ACC112 (cell line): ENCODE measurements at regions not wholly inside any gene's neighbourhood (a gene's known extent, or its start where the extent isn't known, plus 50 kb on each side); places are given as distances from the start of the nearest gene placed in this dataset.

ENCODE experiments used
- H2AFZ ChIP-seq: fragments of 200-600 bp; sonication (generic); one replicate; pipeline ENCODE4 v1.6.0; 2017; ENCODE audit warnings: antibody characterized with exemption, low read length; ENCODE audit not compliant: unreplicated experiment
- H3K27ac ChIP-seq: fragments of 200-600 bp; sonication (generic); 2 replicates; pipeline ENCODE4 v1.5.1; 2014; ENCODE audit warnings: low read depth, mild to moderate bottlenecking, antibody characterized with exemption, low read length, moderate library complexity
- H3K27me3 ChIP-seq: fragments of 200-600 bp; sonication (generic); 2 replicates; pipeline ENCODE4 v1.6.1; 2014; ENCODE audit warnings: mild to moderate bottlenecking, antibody characterized with exemption, low read length, moderate library complexity, mixed read lengths; ENCODE audit not compliant: insufficient read depth
- H3K36me3 ChIP-seq: fragments of 200-600 bp; sonication (generic); 2 replicates; pipeline ENCODE4 v1.6.1; 2016; ENCODE audit warnings: mild to moderate bottlenecking, antibody characterized with exemption, low read length, moderate library complexity, mixed read lengths; ENCODE audit not compliant: insufficient read depth
- H3K4me1 ChIP-seq: fragments of 200-600 bp; sonication (generic); one replicate; pipeline ENCODE4 v1.6.1; 2016; ENCODE audit warnings: low read length, mixed read lengths; ENCODE audit not compliant: insufficient read depth, unreplicated experiment, control insufficient read depth
- H3K4me3 ChIP-seq: fragments of 200-600 bp; sonication (generic); 2 replicates; pipeline ENCODE4 v1.5.1; 2014; ENCODE audit warnings: mild to moderate bottlenecking, low read depth, low read length
- H3K79me2 ChIP-seq: fragments of 200-600 bp; sonication (generic); one replicate; pipeline ENCODE4 v1.6.0; 2016; ENCODE audit warnings: low read length; ENCODE audit not compliant: control insufficient read depth, unreplicated experiment, insufficient read depth

- H2AFZ ChIP-seq: no peak overlapping the region
- H3K4me3 ChIP-seq: no peak overlapping the region
- H3K4me1 ChIP-seq: no peaks in the 10 kb centered on the region
- H3K27me3 ChIP-seq: no peaks in the 10 kb centered on the region
- H3K27ac ChIP-seq: no peak overlapping the region
- no peaks in the 10 kb centered on the region for H3K36me3 ChIP-seq
- no peaks in the 10 kb centered on the region for H3K79me2 ChIP-seq
Measured at GRCh38 chr14:98808494-98809407, 463.2 kb downstream of the BCL11B start.

- H3K4me1 ChIP-seq: no peaks in the 10 kb centered on the region
- no peaks in the 10 kb centered on the region for H3K27me3 ChIP-seq
- H3K79me2 ChIP-seq: no peaks in the 10 kb centered on the region
Measured at GRCh38 chr14:98816195-98816594, 455.8 kb downstream of the BCL11B start.

DNA sequence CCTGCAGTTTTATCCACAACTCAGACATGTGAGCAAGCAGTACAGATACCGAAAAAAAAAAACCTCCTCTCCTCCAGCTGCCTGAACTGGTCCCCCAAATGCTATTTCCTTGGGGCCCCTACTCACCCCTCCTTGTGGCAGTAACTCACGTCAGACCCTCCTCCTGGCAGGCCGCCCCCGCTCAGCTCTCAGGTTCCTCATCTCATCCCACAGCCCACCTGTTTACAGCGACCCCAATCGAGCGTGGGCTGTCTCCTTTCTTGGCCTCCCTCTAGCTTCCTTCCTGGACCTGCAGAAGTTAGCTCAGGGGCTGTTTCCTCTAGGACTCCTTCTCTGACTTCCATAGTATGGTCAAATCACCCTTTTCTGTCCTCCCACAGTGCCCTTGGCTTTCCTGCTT lies 455.3 kb downstream of the BCL11B start:
- Histone ChIP-seq H3K27me3 (no peaks in the 10 kb centered on the region), H3K36me3 (no peaks in the 10 kb centered on the region), H3K27ac (no peak overlapping the region), H3K4me1 (no peaks in the 10 kb centered on the region), H3K79me2 (no peaks in the 10 kb centered on the region), H3K4me3 (no peak overlapping the region), H2AFZ (no peak overlapping the region)

More at GRCh38 chr14:98816195-98816594, 455.8 kb downstream of the BCL11B start:
- H3K36me3 ChIP-seq: no peaks in the 10 kb centered on the region
- no peak overlapping the region for H3K4me3 ChIP-seq
- no peak overlapping the region for H2AFZ ChIP-seq
- no peak overlapping the region for H3K27ac ChIP-seq

- no peak overlapping the region for H3K27ac ChIP-seq
- H2AFZ ChIP-seq: no peak overlapping the region
- no peaks in the 10 kb centered on the region for H3K27me3 ChIP-seq
- no peaks in the 10 kb centered on the region for H3K36me3 ChIP-seq
- no peaks in the 10 kb centered on the region for H3K4me1 ChIP-seq
- no peaks in the 10 kb centered on the region for H3K79me2 ChIP-seq
- H3K4me3 ChIP-seq: no peak overlapping the region
Measured at GRCh38 chr14:98819132-98819866, 452.7 kb downstream of the BCL11B start.

DNA sequence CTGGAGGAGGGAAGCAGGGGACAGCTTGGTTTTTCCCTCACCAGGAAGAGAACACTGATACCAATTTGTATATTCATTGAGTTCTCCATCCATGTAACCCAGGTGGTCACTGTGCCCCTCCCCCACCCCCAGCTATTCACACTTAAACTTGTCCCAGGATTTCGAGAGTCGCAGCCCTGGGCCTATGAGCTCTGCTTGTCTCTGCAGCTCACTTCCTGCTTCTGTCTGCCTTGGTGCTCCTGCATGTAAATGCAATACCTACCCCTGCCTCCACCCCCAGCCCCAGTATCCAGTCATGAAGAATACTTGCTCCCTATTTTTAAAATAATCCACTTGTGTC lies 452.2 kb downstream of the BCL11B start:
- Histone ChIP-seq H3K36me3 (no peaks in the 10 kb centered on the region), H3K79me2 (no peaks in the 10 kb centered on the region), H2AFZ (no peak overlapping the region), H3K4me3 (no peak overlapping the region), H3K27ac (no peak overlapping the region), H3K4me1 (no peaks in the 10 kb centered on the region), H3K27me3 (no peaks in the 10 kb centered on the region)

DNA sequence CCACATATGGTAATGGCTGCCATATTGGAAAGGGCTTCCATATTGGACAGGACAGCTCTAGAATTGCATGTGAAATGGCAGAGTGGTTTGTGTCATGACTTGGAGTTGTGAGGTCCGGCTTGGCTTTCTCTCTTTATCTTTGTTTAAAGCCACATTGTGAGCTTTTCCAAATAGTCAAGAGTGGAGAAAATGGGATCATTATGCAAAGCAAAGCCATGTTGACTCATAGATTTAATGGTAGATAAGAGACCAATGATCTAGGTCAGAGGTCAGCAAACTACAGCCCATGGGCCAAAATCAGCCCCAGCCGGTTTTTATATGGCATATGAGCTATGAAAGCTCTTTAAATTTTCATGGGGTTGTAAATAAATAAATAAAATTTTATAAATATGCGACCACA lies 449.1 kb downstream of the BCL11B start:
- Histone ChIP-seq H3K27me3 (no peaks in the 10 kb centered on the region), H3K36me3 (no peaks in the 10 kb centered on the region), H3K27ac (no peak overlapping the region), H3K4me1 (no peaks in the 10 kb centered on the region), H2AFZ (no peak overlapping the region), H3K79me2 (no peaks in the 10 kb centered on the region), H3K4me3 (no peak overlapping the region)

DNA sequence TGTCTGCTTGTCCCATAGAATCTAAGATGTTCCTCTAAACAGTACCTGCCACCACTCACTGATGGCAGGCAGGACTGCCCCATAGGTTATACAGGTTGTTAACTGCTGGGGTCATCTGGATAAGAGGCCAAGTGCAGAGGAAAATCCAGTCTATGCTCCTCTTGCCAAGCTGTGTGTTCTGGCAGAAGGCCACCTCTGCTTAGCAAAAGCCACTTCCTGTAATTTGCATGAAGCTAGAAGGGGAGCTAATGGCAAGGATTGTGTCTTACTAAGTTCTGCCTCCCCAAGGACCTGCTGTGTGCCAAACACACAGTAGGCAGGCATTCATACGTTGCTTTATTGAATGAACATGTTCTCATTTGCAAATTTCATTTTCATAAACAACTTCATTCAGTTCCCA lies 445.4 kb downstream of the BCL11B start:
- H2AFZ ChIP-seq: no peak overlapping the region
- H3K27me3 ChIP-seq: no peaks in the 10 kb centered on the region
- H3K36me3 ChIP-seq: no peaks in the 10 kb centered on the region
- no peaks in the 10 kb centered on the region for H3K4me1 ChIP-seq
- H3K4me3 ChIP-seq: no peak overlapping the region
- no peaks in the 10 kb centered on the region for H3K79me2 ChIP-seq
- no peak overlapping the region for H3K27ac ChIP-seq

DNA sequence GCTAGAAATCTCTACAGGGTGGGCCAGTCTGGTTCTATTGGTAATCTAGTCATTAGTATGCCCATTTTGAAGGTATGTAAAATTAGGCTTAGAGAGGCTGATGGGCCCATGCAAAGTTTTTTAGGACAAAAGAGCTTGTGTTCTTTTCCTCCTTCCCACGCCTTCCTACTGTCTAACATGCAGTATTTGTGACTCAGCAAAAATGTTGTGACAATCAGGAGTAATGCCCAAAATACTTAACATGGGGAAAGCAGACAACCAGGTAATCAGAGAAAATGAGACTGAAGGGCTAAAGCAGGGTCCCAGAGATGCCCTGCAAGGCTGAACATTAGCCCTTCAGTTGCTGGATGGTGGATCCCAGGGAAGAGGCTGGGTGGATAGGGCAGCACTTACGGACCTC lies 437.9 kb downstream of the BCL11B start:
- no peaks in the 10 kb centered on the region for H3K4me1 ChIP-seq
- H3K79me2 ChIP-seq: no peaks in the 10 kb centered on the region
- H3K27me3 ChIP-seq: no peaks in the 10 kb centered on the region

DNA sequence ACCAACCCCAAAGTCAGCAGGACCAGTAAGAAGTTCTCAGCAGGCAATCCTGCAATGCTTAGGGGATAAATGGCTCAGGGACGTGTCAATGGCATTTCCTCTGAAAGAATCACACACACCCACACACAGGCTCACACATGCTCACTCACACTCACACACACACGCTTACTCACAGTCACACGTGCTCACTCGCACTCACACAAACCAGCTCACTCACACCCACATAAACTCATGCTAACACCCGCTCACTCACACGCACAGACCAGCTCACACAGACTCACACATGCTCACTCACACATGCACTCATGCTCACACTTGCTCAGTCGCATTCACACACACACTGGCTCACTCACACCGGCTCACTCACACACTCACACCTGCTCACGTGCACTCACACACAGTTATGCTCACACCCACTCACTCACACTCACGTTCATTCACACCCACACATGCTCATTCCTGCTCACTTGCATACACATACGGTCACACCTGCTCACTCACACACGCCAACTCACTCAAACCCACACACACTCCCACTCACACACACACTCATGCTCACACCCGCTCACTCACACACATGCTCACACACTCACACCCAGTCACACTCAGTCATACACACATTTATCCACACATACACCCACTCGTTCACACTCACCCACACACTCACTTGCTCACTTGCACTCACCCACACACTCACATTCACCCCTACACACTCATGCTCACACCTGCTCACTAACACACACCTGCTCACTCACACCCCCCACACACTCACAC lies 436.8 kb downstream of the BCL11B start:
- no peaks in the 10 kb centered on the region for H3K27me3 ChIP-seq
- H2AFZ ChIP-seq: no peak overlapping the region
- H3K4me1 ChIP-seq: no peaks in the 10 kb centered on the region
- H3K4me3 ChIP-seq: no peak overlapping the region
- no peak overlapping the region for H3K27ac ChIP-seq
- no peaks in the 10 kb centered on the region for H3K36me3 ChIP-seq
- H3K79me2 ChIP-seq: no peaks in the 10 kb centered on the region

More for the DNA sequence above, 437.9 kb downstream of the BCL11B start:
- H3K36me3 ChIP-seq: no peaks in the 10 kb centered on the region
- H2AFZ ChIP-seq: no peak overlapping the region
- H3K4me3 ChIP-seq: no peak overlapping the region
- no peak overlapping the region for H3K27ac ChIP-seq

DNA sequence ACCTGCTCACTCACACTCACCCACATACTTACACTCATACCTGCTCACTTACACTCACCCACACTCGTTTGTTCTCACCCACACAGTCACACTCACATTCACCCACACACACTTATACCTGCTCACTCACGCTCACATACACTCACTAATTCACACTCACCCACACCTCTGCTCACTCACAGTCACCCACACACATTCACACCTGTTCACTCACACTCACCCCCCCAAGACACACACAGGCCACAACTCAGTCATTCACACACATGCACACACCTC lies 436.2 kb downstream of the BCL11B start:
- no peaks in the 10 kb centered on the region for H3K79me2 ChIP-seq
- H3K4me1 ChIP-seq: no peaks in the 10 kb centered on the region
- no peak overlapping the region for H2AFZ ChIP-seq
- no peaks in the 10 kb centered on the region for H3K27me3 ChIP-seq
- H3K36me3 ChIP-seq: no peaks in the 10 kb centered on the region
- H3K4me3 ChIP-seq: no peak overlapping the region
- no peak overlapping the region for H3K27ac ChIP-seq
